Daoy (cell line): ENCODE measurements at regions not wholly inside any gene's neighbourhood (a gene's known extent, or its start where the extent isn't known, plus 50 kb on each side); places are given as distances from the start of the nearest gene placed in this dataset.
A peak's percentile ranks its signal among the peaks of the same experiment; 100 is the strongest.

Experiments
- DNase-seq: peaks from one replicate; pipeline ENCODE4 v3.0.0-alpha.2; 2015; ENCODE audit warnings: low read depth

- DNase-seq = peak; percentile 52
These were observed 319.5 kb upstream of the DIO3 start for GRCh38 chr14:101241807-101242278.

DNA sequence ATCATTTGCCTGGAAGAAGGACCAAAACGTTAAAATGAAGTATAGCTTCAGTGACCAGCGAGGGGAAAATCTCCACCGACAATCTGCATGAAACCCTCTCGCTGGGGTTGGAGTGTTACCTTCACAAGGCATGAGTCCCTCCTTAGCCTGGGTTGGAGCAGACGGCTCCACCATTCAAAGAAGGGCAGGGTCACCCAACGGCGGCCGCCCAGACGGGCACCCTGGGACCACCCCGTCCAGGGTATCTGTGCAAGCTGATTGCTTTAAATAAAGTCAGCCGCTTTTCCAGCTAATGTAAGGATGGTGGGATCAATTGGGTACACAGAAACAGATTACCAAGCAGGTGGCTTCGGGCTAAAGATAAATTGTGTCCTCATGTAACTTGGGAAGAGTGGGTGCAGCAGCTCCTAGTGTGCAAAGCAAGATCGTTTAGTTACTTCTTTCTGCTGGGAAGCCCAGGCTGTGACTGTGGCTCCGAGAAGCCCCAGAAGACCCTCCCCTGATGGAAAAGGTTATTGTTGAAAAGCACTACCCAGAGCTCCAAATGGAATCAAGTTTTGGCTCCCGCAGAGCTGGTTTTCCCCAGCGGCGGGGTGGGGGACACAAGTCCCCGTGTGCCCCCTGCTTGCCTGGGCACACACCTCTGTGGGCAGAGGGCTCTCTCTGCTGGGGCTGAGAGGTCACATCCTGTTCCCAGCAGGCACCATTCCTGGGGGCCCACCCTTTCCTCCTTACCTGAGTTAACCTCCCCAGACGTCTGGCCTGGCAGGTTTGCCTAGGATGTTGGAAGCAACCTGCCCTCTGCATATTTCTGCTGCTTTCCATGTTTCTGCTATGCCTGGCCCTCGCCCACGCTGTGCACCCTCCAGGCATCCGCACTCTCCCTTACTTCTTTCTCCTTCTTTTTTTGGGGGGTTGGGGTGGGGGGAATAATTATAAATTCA, 318.6 kb upstream of the DIO3 start:
- DNase-seq = no peak

DNA sequence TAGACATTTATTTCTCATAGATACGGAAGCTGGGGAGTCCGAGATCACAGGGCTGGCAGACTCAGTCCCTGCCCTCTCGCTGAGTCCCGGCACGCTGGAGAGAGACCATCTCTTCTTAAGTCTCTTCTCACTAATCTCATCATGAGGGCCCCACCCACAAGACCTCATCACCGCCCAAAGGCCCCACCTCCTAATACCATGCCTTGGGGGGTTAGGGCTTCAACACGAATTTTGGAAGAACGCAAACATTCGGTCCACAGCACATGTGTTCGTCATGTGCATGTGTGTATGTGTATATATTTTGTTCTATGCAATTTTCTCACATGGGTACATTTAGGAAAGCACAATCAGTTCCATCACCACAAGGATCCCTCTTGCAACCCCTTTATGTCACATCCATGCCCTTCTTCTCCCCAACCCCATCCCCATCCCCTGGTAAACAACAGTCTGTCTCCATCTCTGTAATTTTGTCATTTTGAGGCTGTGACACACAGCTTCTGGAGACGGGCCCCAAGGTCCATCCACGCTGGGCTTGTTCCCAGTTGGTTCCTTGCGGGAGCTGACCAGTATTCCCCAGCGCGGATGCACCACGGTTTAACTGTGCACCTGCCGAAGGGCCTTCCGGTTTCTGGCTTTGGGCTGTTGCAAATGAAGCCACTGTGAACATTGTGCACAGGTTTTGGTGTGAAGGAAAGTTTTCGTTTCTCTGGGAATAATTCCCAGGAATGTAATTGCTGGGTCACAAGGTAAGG, 317.5 kb upstream of the DIO3 start:
- no peak for DNase-seq

DNA sequence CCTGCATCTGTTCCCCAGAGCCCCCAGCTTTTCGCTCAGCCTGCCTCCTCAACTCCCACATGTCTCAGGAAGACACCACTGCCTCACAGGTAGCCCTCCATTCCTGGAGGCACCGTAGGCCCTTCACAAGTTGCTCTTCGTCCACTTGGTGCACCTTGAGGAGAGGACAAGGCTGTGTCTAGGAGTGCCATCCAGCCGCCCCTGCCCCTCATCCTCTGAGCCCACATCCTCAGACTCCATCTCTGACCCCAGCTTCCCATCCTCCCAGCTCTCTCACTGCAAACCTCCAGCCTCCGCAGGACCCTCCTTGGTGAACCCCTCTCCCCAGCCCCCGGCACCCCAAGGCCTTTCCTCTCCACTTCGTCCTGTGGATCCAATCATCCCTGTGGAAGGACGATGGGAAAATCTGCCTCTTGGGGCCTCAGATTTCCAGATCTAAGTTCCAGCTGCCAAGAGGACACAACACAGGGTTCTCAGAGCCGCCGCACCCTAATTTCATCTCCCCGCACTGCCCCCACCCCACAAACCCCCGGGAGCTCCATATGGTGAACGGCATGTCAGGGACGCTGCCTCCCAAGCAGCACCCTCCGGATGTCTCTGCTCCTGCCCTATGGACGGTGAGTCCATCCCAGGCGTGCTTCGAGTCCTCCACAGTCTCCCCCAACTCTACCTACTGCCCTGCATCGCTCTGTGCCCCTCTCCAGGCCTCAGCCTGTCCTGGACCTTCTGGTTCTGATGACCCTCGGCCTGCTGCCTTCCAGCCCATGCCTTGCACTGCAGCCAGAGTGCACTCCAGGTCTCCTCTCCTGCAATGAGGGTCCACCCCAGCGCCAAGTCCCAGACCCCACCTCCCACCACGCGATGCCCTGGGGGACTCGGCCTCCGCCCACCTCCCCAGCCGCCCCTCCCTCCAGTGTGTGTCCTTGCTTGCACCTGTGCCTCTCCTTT, 314.1 kb upstream of the DIO3 start:
- no peak for DNase-seq

DNA sequence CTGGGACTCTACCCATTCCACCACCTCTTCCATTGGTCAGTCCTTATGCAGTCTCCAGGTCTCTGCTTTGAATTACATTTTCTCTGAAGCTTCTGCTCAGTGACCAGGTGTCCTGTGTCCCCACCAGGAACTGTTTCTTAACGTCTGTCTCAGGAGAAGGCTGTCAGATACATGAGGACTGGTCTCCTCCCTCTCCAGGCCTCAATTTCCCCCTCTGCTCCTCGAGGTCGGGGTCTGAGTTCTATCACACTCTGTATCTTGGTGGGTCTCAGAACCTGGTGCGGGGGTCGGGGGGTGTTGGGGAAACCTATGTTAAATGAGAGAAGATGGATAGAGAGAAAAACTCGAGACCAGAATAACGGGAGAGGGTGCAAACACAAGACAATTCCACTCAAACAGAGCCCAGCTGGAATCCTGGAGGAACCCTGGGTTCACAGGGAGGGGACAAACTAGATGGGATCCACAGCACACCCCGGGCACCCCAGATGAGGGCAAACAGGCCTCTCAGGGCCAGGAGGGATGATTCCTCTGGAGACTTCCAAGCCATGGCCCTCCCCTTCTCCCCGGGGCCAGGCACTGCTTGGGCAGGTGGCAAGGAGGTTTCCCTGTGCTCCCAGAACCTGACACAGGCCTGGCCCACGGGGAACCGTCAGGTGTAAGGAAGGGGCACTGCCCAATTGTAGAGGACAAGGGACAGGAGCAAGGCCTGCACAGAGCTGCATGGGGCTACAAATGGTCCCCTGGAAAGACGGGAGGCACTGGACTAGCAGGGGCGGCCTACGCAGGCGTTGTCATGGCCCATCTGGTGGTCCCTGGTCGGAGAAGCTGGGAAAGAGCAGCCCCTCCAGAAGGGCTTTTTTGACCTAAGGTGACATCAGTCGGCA, 313.2 kb upstream of the DIO3 start:
- DNase-seq = no peak

DNA sequence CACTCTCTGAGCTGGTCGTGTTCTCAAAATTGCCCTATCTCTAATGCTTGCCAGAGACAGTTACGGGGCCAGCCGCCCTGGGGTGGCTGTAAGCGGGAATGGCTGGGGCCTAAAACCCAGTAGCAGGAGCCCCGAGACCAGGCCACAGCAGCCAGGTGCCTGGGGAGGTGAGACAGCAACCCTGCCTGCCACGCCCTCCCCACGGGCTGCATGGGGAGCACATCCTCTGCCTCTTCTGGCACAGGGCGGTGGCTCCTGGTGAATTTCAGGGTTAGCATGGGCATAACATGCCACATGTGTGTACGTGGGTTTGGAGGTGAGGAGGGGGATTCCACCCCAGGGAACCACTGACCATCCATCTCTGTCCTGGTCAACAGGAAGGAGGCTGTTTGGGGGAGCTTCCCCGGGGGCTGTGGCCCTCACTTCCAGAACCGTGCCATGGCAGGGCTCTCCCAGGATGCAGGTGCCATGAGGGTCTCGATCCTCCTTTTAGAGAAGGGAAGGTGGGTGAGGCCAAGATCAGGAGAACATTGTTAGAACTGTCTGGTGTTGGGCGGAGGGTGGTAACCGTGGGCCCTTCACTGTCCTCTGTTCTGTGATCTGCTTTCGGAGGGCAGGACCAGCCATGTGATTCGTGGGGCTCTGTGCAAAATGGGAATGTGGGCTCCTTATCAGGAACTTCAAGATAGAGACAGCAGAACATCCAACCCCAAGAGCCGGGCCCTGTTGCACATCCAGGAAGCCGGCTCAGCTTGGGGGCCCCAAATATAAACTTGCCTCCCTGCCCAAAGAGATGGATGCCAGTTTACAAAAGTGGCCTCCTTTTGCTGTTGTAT, 312.2 kb upstream of the DIO3 start:
- DNase-seq = peak; percentile 1

- peak; percentile 1 for DNase-seq
These were observed 311.6 kb upstream of the DIO3 start for GRCh38 chr14:101249676-101250036.

DNA sequence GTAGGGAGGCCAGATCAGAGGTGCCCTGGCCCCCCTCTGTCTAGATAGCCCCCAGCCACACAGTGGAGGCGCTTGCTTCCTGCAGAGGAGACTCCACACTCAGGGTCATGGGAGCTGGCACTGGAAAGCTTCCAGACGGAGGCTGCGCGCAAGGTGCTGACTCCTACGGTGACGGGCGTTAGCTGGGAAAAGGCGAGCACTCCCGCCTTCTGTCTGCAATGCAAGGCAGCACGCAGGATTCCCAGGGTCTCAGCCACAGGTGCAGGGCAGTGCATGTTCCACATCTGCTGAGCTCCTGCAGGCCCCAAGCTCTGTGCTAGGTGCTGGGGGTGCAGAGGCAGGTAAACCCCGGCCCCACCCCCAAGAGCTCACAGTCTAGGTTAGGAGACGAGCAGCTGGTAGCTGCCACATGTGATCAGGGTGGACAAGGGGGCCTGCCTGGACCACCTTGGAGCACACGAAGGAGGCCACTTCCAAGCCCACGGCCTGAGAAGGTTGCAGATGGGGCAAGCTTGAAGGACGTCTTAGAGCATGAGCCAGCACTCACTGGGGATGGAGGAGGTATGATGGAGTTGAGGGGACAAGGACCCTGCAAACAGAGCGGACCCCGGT, 310.9 kb upstream of the DIO3 start:
- peak; percentile 4 for DNase-seq

- DNase-seq = peak; percentile 1
These were observed 310.1 kb upstream of the DIO3 start for GRCh38 chr14:101250948-101251811.

DNA sequence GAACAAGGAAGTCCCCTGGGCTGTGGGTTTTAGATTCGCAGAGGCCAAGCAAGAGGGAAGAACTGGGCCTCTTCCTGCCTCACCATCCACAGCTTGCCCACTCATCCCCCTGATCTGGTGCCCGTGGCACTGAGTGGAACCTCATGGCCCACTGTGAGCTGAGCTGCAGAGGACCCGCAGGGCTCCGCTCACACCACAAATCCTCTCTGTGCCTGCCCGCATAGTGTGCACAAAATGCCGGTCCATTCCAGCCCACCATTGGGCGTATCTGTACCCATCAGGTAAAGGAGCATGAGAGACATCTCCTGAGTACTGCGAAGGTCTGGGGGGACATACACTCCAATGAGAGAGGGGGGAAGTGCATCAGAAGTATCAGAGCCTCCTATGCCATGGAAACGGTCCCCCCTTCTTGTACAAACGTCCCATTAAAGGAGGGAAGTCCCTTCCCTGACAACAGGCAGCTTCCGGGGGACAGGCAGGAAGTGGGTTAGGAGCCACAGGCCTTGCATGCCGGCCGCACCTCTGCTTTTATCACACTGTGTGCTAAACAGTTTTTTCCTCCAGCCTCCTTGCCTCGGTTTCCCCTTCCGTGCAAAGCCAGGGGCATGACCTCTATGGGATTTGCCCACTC, 309.4 kb upstream of the DIO3 start:
- DNase-seq = peak; percentile 1

DNA sequence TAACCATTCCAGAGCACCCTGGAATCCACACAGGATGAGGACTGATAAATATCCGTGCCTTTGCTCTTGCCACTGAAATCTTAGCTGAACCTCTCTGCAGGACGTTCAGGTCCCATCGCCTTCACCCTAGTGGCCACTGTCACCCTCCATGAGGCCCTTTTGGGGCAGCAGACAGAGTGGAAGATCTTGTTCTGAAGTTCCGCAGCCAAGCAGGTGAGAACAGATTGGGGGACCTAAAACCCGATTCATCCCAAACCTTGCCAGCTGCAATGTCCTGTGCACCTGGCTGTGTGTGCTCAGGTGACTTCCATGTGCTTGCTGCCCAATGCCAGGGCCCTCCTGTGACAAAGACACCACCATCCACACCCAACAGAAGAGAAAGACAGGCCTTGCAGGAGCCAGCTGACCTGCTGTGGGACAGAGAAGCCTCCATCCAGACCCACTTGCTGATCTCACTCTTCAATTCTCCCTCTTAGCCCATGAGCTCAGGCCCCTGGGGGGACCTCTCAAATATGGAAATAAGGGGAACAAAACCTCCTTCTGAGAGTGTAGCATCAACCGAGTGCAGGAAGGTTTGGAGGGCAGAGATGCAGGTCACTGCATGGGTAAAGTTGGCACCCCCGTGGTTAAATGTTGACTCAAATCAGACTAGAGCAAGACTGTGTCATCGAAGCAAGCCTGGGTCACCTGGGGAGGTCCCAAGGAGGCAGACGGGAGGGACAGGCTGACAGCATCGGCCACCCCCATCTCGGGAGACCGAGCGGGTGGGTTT, 308.7 kb upstream of the DIO3 start:
- no peak for DNase-seq

GRCh38 chr14:101253948-101254347, 307.3 kb upstream of the DIO3 start:
- DNase-seq = peak; percentile 1

DNA sequence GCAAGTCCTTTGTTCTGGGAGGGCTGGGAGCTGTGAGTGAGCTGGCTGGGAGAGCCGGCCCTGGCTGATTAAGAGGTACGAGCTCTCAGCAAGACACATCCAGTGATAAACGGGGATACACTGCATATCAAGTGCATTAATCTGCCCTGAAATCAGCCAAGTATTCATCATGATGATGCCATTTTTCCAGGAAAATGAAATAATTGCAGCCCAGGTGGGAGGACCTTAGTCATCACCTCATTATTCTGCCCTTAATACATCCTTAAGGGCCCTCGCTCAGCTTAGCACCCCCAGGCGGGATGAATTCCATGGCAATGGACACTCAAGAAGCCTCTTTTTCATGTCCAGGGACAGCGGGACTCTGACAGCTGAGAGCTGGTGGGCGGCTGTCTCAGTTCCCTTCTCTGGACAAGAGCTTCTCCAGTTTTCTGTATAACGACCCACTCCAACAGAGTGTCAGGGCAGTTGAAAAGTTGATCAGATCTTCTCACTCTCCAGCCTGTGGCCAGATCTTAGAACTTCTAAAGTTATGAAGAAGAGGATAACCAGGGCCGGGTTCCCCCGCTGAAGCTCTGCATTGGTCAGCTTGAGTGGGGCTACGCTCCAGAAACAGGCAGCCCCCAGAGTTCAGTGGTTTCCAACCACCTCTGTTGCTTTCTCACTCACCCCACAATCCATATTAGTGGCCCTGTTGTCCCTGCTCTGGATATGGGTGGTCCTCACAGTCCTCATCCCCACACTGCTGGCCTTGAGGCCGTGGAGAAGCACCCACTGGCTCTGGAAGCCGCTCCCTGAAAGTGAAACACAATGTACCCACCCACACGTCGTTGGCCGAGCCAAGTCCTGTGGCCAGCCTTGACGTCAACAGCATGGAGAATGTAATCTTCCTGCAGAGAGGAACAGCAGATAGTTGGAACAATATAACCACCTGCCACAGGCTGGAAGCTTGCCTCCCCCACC, 306.2 kb upstream of the DIO3 start:
- peak; percentile 35 for DNase-seq

GRCh38 chr14:101255765-101256125, 305.6 kb upstream of the DIO3 start:
- no peak for DNase-seq

DNA sequence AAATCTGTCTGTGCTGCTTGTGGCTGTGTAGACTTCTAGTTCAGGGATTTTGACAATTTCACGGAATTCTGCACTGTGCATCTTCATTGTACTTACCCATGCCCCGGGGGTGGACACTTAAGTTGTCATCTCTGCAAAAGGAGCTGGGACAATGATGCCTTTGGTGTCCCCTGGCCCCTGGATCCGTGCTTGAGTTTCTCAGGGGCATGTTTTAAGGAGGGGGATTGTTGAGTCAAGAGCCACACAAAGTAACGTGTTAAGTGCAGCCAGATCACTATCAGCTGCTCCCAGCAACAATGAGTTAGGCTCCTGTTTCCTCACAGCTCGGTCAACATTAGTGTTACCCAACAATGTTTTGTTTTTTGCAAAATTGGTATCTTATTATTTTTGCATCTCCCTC, 305.0 kb upstream of the DIO3 start:
- no peak for DNase-seq

- no peak for DNase-seq
These were observed 303.7 kb upstream of the DIO3 start for GRCh38 chr14:101257551-101257950.
